ENCODE measurements at regions not wholly inside any gene's neighbourhood (a gene's known extent, or its start where the extent isn't known, plus 50 kb on each side); places are given as distances from the start of the nearest gene placed in this dataset.

DNA sequence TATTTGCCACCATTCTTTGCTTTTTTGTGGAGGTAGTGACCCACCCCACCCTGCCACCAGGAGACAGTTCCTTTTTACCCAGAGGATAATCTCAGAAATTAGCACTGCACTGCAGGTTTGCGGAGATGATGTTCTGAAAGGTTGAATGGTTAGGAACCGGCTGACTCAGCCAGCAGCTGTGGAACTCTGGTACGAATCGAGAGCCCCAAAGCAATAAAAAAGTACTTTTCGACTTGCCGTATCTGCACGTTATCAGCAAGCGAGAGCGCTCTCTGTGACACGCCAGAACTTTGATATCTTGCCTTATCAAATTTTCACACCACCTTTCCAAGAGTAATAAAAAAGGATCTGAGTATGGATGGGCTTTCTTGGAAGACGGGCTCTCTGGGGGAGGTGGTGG lies 96.3 kb upstream of the EEF2KMT start:
- TF ChIP-seq CTCF (IDR thresholded peaks at IDR 0.05): no peak
- no peak for TF ChIP-seq POLR2A (IDR thresholded peaks at IDR 0.05)
